PFSK-1 (cell line): ENCODE measurements at regions not wholly inside any gene's neighbourhood (a gene's known extent, or its start where the extent isn't known, plus 50 kb on each side); places are given as distances from the start of the nearest gene placed in this dataset.

ENCODE experiments used
- POLR2AphosphoS5 ChIP-seq: IDR thresholded peaks from 2 replicates; pipeline ENCODE4 v1.6.1; 2012; ENCODE audit warnings: low read depth, mild to moderate bottlenecking, control low read depth, low read length, moderate library complexity
- SIN3A ChIP-seq: IDR thresholded peaks from 2 replicates; pipeline ENCODE4 v1.6.1; 2012; ENCODE audit warnings: mild to moderate bottlenecking, low read length, moderate library complexity, borderline replicate concordance; ENCODE audit not compliant: insufficient read depth

- TF ChIP-seq SIN3A: no peak
- TF ChIP-seq POLR2AphosphoS5: no peak
Observed at GRCh38 chr5:92730486-92730885, 850.5 kb downstream of the NR2F1-AS1 start.
